HEK293 (cell line): ENCODE measurements at regions not wholly inside any gene's neighbourhood (a gene's known extent, or its start where the extent isn't known, plus 50 kb on each side); places are given as distances from the start of the nearest gene placed in this dataset.

ENCODE experiments used
- ZNF266 ChIP-seq: fragments of 450-650 bp; formaldehyde crosslinking; IDR thresholded peaks from 2 replicates; pipeline ENCODE4 v1.5.1; 2016; ENCODE audit warnings: missing biosample characterization, missing genetic modification characterization, low read depth
- ZNF623 ChIP-seq: fragments of 450-650 bp; formaldehyde crosslinking; IDR thresholded peaks from 2 replicates; pipeline ENCODE4 v1.5.1; 2016; ENCODE audit warnings: missing biosample characterization, missing genetic modification characterization
- TF ChIP-seq, protein P1 (sequence below): fragments of 450-650 bp; formaldehyde crosslinking; IDR thresholded peaks from 2 replicates; pipeline ENCODE4 v1.5.1; 2016; ENCODE audit warnings: missing biosample characterization, missing genetic modification characterization

DNA sequence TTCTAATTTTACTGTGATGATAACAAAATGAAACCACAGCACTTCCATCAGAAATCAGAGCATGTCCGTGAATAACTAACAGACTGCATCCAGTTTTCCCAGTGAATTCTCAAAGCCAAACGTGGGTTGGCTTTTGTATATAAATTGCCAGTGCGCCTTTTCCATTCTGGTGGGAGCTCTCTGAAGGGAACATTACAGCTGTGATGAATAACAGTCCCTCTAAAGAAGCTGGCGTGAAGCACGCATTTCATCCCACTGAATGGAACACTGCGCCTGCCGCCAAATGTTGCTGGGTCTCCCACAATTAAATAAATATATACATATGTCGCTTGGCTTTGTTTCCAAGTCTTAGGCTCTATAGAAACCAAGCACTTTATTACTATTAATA, 113.0 kb upstream of the PFN2 start:
- TF ChIP-seq ZNF266 (tag by site-specific recombination), result no peak
- no peak for TF ChIP-seq ZNF623 (tag by site-specific recombination)
- TF ChIP-seq, protein P1, sequence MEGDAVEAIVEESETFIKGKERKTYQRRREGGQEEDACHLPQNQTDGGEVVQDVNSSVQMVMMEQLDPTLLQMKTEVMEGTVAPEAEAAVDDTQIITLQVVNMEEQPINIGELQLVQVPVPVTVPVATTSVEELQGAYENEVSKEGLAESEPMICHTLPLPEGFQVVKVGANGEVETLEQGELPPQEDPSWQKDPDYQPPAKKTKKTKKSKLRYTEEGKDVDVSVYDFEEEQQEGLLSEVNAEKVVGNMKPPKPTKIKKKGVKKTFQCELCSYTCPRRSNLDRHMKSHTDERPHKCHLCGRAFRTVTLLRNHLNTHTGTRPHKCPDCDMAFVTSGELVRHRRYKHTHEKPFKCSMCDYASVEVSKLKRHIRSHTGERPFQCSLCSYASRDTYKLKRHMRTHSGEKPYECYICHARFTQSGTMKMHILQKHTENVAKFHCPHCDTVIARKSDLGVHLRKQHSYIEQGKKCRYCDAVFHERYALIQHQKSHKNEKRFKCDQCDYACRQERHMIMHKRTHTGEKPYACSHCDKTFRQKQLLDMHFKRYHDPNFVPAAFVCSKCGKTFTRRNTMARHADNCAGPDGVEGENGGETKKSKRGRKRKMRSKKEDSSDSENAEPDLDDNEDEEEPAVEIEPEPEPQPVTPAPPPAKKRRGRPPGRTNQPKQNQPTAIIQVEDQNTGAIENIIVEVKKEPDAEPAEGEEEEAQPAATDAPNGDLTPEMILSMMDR (tag by site-specific recombination), result no peak
